GM23338 (cell line): ENCODE measurements at regions not wholly inside any gene's neighbourhood (a gene's known extent, or its start where the extent isn't known, plus 50 kb on each side); places are given as distances from the start of the nearest gene placed in this dataset.

Experiments
- ATAC-seq: fragments of 200-7000 bp; cut with Tn5 transposase; 3 replicates; pipeline ENCODE4 v1.9.1; 2020
- DNase-seq: peaks from one replicate; pipeline ENCODE4 v3.0.0-alpha.2; 2015; ENCODE audit warnings: low spot score
- H2AFZ ChIP-seq: fragments of 200-600 bp; sonication (generic); 2 replicates; pipeline ENCODE4 v1.8.0; 2016; ENCODE audit warnings: antibody characterized with exemption, mild to moderate bottlenecking, moderate library complexity
- H3F3A ChIP-seq: fragments of 200-600 bp; sonication (generic); replicated peaks from 2 replicates; pipeline ENCODE4 v1.8.0; 2017; ENCODE audit warnings: antibody characterized with exemption, mixed run types, low read depth
- H3K27ac ChIP-seq: fragments of 200-600 bp; sonication (generic); 2 replicates; pipeline ENCODE4 v1.6.1; 2016; ENCODE audit warnings: low read depth
- H3K27me3 ChIP-seq: fragments of 200-600 bp; sonication (generic); 2 replicates; pipeline ENCODE4 v1.8.0; 2016; ENCODE audit warnings: mild to moderate bottlenecking, mixed run types, moderate library complexity; ENCODE audit not compliant: insufficient read depth
- H3K36me3 ChIP-seq: fragments of 200-600 bp; sonication (generic); 2 replicates; pipeline ENCODE4 v1.8.0; 2016; ENCODE audit warnings: mild to moderate bottlenecking; ENCODE audit not compliant: insufficient read depth
- H3K4me1 ChIP-seq: fragments of 200-600 bp; sonication (generic); 2 replicates; pipeline ENCODE4 v1.8.0; 2016; ENCODE audit warnings: mild to moderate bottlenecking, moderate library complexity; ENCODE audit not compliant: insufficient read depth
- H3K4me2 ChIP-seq: fragments of 200-600 bp; sonication (generic); 2 replicates; pipeline ENCODE4 v1.7.1; 2017; ENCODE audit warnings: mixed run types
- H3K4me3 ChIP-seq: fragments of 200-600 bp; sonication (generic); 2 replicates; pipeline ENCODE4 v1.6.1; 2016; ENCODE audit warnings: mixed run types
- H3K79me2 ChIP-seq: fragments of 200-600 bp; sonication (generic); replicated peaks from 2 replicates; pipeline ENCODE4 v1.8.0; 2017; ENCODE audit warnings: mild to moderate bottlenecking; ENCODE audit not compliant: insufficient read depth
- H3K9me2 ChIP-seq: fragments of 200-600 bp; sonication (generic); 2 replicates; pipeline ENCODE4 v1.8.0; 2017; ENCODE audit not compliant: insufficient read depth
- H4K20me1 ChIP-seq: fragments of 200-600 bp; sonication (generic); replicated peaks from 2 replicates; pipeline ENCODE4 v1.8.0; 2017; ENCODE audit warnings: mild to moderate bottlenecking; ENCODE audit not compliant: insufficient read depth
- H3K27ac Mint-ChIP-seq: 2 replicates; pipeline ENCODE4 v1.8.0; 2020; ENCODE audit warnings: inconsistent platforms, mild to moderate bottlenecking, moderate library complexity, mixed read lengths
- H3K27me3 Mint-ChIP-seq: 3 replicates; pipeline ENCODE4 v1.8.0; 2022; ENCODE audit warnings: low read depth, mild to moderate bottlenecking, moderate library complexity, mixed read lengths, inconsistent platforms; ENCODE audit not compliant: insufficient read depth, poor library complexity
- H3K36me3 Mint-ChIP-seq: 3 replicates; pipeline ENCODE4 v1.8.0; 2021; ENCODE audit warnings: low read depth, mild to moderate bottlenecking, inconsistent platforms, moderate library complexity, mixed read lengths
- H3K4me1 Mint-ChIP-seq: 3 replicates; pipeline ENCODE4 v1.8.0; 2020; ENCODE audit warnings: mild to moderate bottlenecking, inconsistent platforms, mixed read lengths
- H3K4me3 Mint-ChIP-seq: 3 replicates; pipeline ENCODE4 v1.8.0; 2021; ENCODE audit warnings: moderate library complexity, mild to moderate bottlenecking, inconsistent platforms, mixed read lengths
- H3K9me3 Mint-ChIP-seq: 3 replicates; pipeline ENCODE4 v1.8.0; 2020; ENCODE audit warnings: moderate library complexity, mild to moderate bottlenecking, inconsistent platforms, mixed read lengths
- CREB1 ChIP-seq: fragments of 250-450 bp; sonication (Bioruptor Pico); IDR thresholded peaks from 2 replicates; pipeline ENCODE4 v1.5.0; 2020; ENCODE audit warnings: low read depth, mild to moderate bottlenecking, moderate library complexity
- EZH2 ChIP-seq: fragments of 200-600 bp; sonication (generic); IDR thresholded peaks from one replicate; pipeline ENCODE4 v1.8.0; 2017; ENCODE audit warnings: antibody characterized with exemption, mild to moderate bottlenecking, low read depth; ENCODE audit not compliant: unreplicated experiment
- EZH2phosphoT487 ChIP-seq: fragments of 200-600 bp; sonication (generic); IDR thresholded peaks from one replicate; pipeline ENCODE4 v1.8.1; 2018; ENCODE audit warnings: antibody characterized with exemption; ENCODE audit not compliant: unreplicated experiment
- JUNB ChIP-seq: IDR thresholded peaks from one replicate; pipeline ENCODE4 v1.6.1; 2016; ENCODE audit warnings: antibody characterized with exemption; ENCODE audit not compliant: unreplicated experiment
- NANOG ChIP-seq: IDR thresholded peaks from 2 replicates; pipeline ENCODE4 v1.6.1; 2016; ENCODE audit warnings: antibody characterized with exemption, borderline replicate concordance
- POLR2AphosphoS5 ChIP-seq: IDR thresholded peaks from 2 replicates; pipeline ENCODE4 v1.6.1; 2016; ENCODE audit warnings: antibody characterized with exemption, low read depth
- STAT1 ChIP-seq: IDR thresholded peaks from one replicate; pipeline ENCODE4 v1.6.1; 2016; ENCODE audit warnings: antibody characterized with exemption; ENCODE audit not compliant: unreplicated experiment
- ZNF114 ChIP-seq: fragments of 250-450 bp; sonication (Bioruptor Pico); IDR thresholded peaks from 2 replicates; pipeline ENCODE4 v1.5.0; 2020; ENCODE audit warnings: mild to moderate bottlenecking, moderate library complexity
- ZNF331 ChIP-seq: fragments of 250-450 bp; sonication (Bioruptor Pico); IDR thresholded peaks from 2 replicates; pipeline ENCODE4 v1.5.0; 2020; ENCODE audit warnings: low read depth, mild to moderate bottlenecking, moderate library complexity
- TF ChIP-seq, protein P1 (sequence below): IDR thresholded peaks from 2 replicates; pipeline ENCODE4 v1.6.1; 2016; ENCODE audit warnings: antibody characterized with exemption
- TF ChIP-seq, protein P2 (sequence below): IDR thresholded peaks from one replicate; pipeline ENCODE4 v1.6.1; 2018; ENCODE audit warnings: antibody characterized with exemption; ENCODE audit not compliant: unreplicated experiment
- TF ChIP-seq, protein P3 (sequence below), 2 experiments: fragments of 200-600 bp in 1 of 2; sonication (generic) in 1 of 2; conservative IDR thresholded peaks; 2 replicates each; pipeline versions ENCODE4 v1.5.1 to v1.6.1; 2016 to 2017; ENCODE audit warnings: antibody characterized with exemption in 2 of 2, low read depth in 2 of 2, mild to moderate bottlenecking in 2 of 2, moderate library complexity in 1 of 2
- TF ChIP-seq, protein P4 (sequence below): fragments of 250-450 bp; sonication (Bioruptor Pico); IDR thresholded peaks from 2 replicates; pipeline ENCODE4 v1.5.0; 2020; ENCODE audit warnings: mild to moderate bottlenecking, moderate library complexity

DNA sequence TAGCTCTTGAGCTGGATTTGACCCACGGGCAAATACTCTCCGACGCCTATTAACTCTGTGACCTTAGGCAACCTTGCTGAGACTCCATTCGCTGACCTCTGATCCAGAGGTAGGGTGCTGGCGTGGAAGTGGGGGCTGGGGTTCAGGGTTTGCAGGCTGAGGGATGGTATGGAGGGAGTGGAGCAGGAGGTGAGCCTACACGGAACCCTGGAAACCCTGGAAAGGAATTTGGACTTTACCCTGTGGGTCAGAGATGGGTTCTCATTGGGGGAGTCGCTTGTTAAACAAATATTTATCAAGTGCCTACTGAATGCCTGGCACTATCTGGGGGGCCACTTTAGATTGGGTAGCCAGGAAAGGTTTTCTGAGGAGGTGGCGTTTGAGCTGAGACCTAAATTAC, 58.2 kb upstream of the FZD7 start:
- Histone ChIP-seq H3K4me1 (peaks cover 61% of the 10 kb centered on the region), H3K36me3 (no peaks in the 10 kb centered on the region; the same call in 1 of the 2 replicates), H3K27ac (no peak overlapping the region), H3K9me2 (peaks cover 4% of the 10 kb centered on the region; the same call in 1 of the 2 replicates), H4K20me1 (no peaks in the 10 kb centered on the region), H3K79me2 (peaks cover 19% of the 10 kb centered on the region), H3F3A (peaks cover 13% of the 10 kb centered on the region), H3K4me2 (no peak overlapping the region), H3K27me3 (no peaks in the 10 kb centered on the region), H3K4me3 (no peak overlapping the region), H2AFZ (no peak overlapping the region)
- peaks cover 14% of the 10 kb centered on the region for H3K27me3 Mint-ChIP-seq
- TF ChIP-seq POLR2AphosphoS5 (no peak), STAT1 (no peak), EZH2phosphoT487 (no peak), NANOG (no peak), JUNB (no peak), ZNF114 (no peak), CREB1 (no peak), ZNF331 (no peak), EZH2 (no peak)
- TF ChIP-seq, protein P1, sequence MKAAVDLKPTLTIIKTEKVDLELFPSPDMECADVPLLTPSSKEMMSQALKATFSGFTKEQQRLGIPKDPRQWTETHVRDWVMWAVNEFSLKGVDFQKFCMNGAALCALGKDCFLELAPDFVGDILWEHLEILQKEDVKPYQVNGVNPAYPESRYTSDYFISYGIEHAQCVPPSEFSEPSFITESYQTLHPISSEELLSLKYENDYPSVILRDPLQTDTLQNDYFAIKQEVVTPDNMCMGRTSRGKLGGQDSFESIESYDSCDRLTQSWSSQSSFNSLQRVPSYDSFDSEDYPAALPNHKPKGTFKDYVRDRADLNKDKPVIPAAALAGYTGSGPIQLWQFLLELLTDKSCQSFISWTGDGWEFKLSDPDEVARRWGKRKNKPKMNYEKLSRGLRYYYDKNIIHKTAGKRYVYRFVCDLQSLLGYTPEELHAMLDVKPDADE: no peak
- TF ChIP-seq, protein P2, sequence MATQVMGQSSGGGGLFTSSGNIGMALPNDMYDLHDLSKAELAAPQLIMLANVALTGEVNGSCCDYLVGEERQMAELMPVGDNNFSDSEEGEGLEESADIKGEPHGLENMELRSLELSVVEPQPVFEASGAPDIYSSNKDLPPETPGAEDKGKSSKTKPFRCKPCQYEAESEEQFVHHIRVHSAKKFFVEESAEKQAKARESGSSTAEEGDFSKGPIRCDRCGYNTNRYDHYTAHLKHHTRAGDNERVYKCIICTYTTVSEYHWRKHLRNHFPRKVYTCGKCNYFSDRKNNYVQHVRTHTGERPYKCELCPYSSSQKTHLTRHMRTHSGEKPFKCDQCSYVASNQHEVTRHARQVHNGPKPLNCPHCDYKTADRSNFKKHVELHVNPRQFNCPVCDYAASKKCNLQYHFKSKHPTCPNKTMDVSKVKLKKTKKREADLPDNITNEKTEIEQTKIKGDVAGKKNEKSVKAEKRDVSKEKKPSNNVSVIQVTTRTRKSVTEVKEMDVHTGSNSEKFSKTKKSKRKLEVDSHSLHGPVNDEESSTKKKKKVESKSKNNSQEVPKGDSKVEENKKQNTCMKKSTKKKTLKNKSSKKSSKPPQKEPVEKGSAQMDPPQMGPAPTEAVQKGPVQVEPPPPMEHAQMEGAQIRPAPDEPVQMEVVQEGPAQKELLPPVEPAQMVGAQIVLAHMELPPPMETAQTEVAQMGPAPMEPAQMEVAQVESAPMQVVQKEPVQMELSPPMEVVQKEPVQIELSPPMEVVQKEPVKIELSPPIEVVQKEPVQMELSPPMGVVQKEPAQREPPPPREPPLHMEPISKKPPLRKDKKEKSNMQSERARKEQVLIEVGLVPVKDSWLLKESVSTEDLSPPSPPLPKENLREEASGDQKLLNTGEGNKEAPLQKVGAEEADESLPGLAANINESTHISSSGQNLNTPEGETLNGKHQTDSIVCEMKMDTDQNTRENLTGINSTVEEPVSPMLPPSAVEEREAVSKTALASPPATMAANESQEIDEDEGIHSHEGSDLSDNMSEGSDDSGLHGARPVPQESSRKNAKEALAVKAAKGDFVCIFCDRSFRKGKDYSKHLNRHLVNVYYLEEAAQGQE: no peak
- TF ChIP-seq, protein P3, sequence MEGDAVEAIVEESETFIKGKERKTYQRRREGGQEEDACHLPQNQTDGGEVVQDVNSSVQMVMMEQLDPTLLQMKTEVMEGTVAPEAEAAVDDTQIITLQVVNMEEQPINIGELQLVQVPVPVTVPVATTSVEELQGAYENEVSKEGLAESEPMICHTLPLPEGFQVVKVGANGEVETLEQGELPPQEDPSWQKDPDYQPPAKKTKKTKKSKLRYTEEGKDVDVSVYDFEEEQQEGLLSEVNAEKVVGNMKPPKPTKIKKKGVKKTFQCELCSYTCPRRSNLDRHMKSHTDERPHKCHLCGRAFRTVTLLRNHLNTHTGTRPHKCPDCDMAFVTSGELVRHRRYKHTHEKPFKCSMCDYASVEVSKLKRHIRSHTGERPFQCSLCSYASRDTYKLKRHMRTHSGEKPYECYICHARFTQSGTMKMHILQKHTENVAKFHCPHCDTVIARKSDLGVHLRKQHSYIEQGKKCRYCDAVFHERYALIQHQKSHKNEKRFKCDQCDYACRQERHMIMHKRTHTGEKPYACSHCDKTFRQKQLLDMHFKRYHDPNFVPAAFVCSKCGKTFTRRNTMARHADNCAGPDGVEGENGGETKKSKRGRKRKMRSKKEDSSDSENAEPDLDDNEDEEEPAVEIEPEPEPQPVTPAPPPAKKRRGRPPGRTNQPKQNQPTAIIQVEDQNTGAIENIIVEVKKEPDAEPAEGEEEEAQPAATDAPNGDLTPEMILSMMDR (conservative IDR thresholded peaks at IDR 0.05; ENCODE audit: low read depth in 2 of 2): no peak
- TF ChIP-seq, protein P4, sequence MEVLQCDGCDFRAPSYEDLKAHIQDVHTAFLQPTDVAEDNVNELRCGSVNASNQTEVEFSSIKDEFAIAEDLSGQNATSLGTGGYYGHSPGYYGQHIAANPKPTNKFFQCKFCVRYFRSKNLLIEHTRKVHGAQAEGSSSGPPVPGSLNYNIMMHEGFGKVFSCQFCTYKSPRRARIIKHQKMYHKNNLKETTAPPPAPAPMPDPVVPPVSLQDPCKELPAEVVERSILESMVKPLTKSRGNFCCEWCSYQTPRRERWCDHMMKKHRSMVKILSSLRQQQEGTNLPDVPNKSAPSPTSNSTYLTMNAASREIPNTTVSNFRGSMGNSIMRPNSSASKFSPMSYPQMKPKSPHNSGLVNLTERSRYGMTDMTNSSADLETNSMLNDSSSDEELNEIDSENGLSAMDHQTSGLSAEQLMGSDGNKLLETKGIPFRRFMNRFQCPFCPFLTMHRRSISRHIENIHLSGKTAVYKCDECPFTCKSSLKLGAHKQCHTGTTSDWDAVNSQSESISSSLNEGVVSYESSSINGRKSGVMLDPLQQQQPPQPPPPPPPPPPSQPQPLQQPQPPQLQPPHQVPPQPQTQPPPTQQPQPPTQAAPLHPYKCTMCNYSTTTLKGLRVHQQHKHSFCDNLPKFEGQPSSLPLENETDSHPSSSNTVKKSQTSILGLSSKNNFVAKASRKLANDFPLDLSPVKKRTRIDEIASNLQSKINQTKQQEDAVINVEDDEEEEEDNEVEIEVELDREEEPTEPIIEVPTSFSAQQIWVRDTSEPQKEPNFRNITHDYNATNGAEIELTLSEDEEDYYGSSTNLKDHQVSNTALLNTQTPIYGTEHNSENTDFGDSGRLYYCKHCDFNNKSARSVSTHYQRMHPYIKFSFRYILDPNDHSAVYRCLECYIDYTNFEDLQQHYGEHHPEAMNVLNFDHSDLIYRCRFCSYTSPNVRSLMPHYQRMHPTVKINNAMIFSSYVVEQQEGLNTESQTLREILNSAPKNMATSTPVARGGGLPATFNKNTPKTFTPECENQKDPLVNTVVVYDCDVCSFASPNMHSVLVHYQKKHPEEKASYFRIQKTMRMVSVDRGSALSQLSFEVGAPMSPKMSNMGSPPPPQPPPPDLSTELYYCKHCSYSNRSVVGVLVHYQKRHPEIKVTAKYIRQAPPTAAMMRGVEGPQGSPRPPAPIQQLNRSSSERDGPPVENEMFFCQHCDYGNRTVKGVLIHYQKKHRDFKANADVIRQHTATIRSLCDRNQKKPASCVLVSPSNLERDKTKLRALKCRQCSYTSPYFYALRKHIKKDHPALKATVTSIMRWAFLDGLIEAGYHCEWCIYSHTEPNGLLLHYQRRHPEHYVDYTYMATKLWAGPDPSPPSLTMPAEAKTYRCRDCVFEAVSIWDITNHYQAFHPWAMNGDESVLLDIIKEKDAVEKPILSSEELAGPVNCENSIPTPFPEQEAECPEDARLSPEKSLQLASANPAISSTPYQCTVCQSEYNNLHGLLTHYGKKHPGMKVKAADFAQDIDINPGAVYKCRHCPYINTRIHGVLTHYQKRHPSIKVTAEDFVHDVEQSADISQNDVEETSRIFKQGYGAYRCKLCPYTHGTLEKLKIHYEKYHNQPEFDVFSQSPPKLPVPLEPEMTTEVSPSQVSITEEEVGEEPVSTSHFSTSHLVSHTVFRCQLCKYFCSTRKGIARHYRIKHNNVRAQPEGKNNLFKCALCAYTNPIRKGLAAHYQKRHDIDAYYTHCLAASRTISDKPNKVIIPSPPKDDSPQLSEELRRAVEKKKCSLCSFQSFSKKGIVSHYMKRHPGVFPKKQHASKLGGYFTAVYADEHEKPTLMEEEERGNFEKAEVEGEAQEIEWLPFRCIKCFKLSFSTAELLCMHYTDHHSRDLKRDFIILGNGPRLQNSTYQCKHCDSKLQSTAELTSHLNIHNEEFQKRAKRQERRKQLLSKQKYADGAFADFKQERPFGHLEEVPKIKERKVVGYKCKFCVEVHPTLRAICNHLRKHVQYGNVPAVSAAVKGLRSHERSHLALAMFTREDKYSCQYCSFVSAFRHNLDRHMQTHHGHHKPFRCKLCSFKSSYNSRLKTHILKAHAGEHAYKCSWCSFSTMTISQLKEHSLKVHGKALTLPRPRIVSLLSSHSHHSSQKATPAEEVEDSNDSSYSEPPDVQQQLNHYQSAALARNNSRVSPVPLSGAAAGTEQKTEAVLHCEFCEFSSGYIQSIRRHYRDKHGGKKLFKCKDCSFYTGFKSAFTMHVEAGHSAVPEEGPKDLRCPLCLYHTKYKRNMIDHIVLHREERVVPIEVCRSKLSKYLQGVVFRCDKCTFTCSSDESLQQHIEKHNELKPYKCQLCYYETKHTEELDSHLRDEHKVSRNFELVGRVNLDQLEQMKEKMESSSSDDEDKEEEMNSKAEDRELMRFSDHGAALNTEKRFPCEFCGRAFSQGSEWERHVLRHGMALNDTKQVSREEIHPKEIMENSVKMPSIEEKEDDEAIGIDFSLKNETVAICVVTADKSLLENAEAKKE (CRISPR knock-in tag): no peak
- H3K27ac Mint-ChIP-seq: no peak overlapping the region
- no peak overlapping the region for H3K4me3 Mint-ChIP-seq
- DNase-seq (no peak), ATAC-seq (no peak)
- H3K4me1 Mint-ChIP-seq: peaks cover 74% of the 10 kb centered on the region
- H3K9me3 Mint-ChIP-seq: peaks cover 16% of the 10 kb centered on the region; the same call in 2 of the 3 replicates
- peaks cover 27% of the 10 kb centered on the region for H3K36me3 Mint-ChIP-seq
